IPS DF 6.9 (cell line): ENCODE measurements at regions not wholly inside any gene's neighbourhood (a gene's known extent, or its start where the extent isn't known, plus 50 kb on each side); places are given as distances from the start of the nearest gene placed in this dataset.

Experiments used
- DNase-seq: peaks from one replicate; pipeline ENCODE4 v3.0.0-alpha.2; 2013; ENCODE audit warnings: low read depth, low spot score
- H3K27ac ChIP-seq: one replicate; pipeline ENCODE4 v1.5.1; 2013; ENCODE audit warnings: low read length, control low read depth
- H3K27me3 ChIP-seq: 2 replicates; pipeline ENCODE4 v1.6.1; 2013; ENCODE audit warnings: mild to moderate bottlenecking, low read length; ENCODE audit not compliant: control insufficient read depth, insufficient read depth
- H3K36me3 ChIP-seq: 2 replicates; pipeline ENCODE4 v1.6.1; 2013; ENCODE audit warnings: low read length; ENCODE audit not compliant: control insufficient read depth, insufficient read depth
- H3K4me1 ChIP-seq: 2 replicates; pipeline ENCODE4 v1.6.1; 2013; ENCODE audit warnings: low read length; ENCODE audit not compliant: control insufficient read depth, insufficient read depth
- H3K4me3 ChIP-seq: 2 replicates; pipeline ENCODE4 v1.5.1; 2013; ENCODE audit warnings: mild to moderate bottlenecking, low read length
- H3K9me3 ChIP-seq: 2 replicates; pipeline ENCODE4 v1.6.1; 2013; ENCODE audit warnings: low read length, inconsistent platforms; ENCODE audit not compliant: control insufficient read depth, insufficient read depth
- WGBS: extraction: QIAGEN DNeasy Blood & Tissue Kit; methylation state at CpG from one replicate; pipeline ENCODE4 v1.1.7; 2013; ENCODE audit warnings: mixed read lengths, missing lambda C conversion rate; ENCODE audit not compliant: insufficient read length, insufficient coverage; 5-methylcytosine and 5-hydroxymethylcytosine counted together

- Histone ChIP-seq H3K27ac (no peak overlapping the region), H3K4me3 (no peak overlapping the region), H3K4me1 (no peaks in the 10 kb centered on the region), H3K9me3 (no peaks in the 10 kb centered on the region), H3K27me3 (no peaks in the 10 kb centered on the region), H3K36me3 (no peaks in the 10 kb centered on the region)
- no CpG with 5 or more reads among the region's 4 CpGs for WGBS
- no peak for DNase-seq
Measured at GRCh38 chr2:133848111-133848649, 279.9 kb upstream of the NCKAP5 start.

GRCh38 chr2:133849341-133849740 is 281.1 kb upstream of the NCKAP5 start:
- no peak overlapping the region for H3K27ac ChIP-seq
- H3K4me3 ChIP-seq = no peak overlapping the region
- DNase-seq = no peak
- no peaks in the 10 kb centered on the region for H3K4me1 ChIP-seq
- no peaks in the 10 kb centered on the region for H3K27me3 ChIP-seq
- no peaks in the 10 kb centered on the region for H3K36me3 ChIP-seq
- WGBS = no CpG with 5 or more reads among the region's 1 CpG
- H3K9me3 ChIP-seq = no peaks in the 10 kb centered on the region; the same call in 1 of the 2 replicates

- no peak for DNase-seq
- Histone ChIP-seq H3K4me1 (no peaks in the 10 kb centered on the region), H3K27ac (no peak overlapping the region), H3K36me3 (no peaks in the 10 kb centered on the region), H3K4me3 (no peak overlapping the region), H3K27me3 (no peaks in the 10 kb centered on the region), H3K9me3 (no peaks in the 10 kb centered on the region; the same call in 1 of the 2 replicates)
- WGBS = no CpG with 5 or more reads among the region's 5 CpGs
Measured at GRCh38 chr2:133854603-133855200, 286.4 kb upstream of the NCKAP5 start.

GRCh38 chr2:133855526-133855925 is 287.3 kb upstream of the NCKAP5 start:
- Histone ChIP-seq H3K27ac (no peak overlapping the region), H3K9me3 (no peaks in the 10 kb centered on the region; the same call in 1 of the 2 replicates), H3K4me3 (no peak overlapping the region), H3K4me1 (no peaks in the 10 kb centered on the region), H3K27me3 (no peaks in the 10 kb centered on the region), H3K36me3 (no peaks in the 10 kb centered on the region)
- WGBS = no CpG with 5 or more reads among the region's 4 CpGs
- no peak for DNase-seq

GRCh38 chr2:133856678-133857077 is 288.4 kb upstream of the NCKAP5 start:
- Histone ChIP-seq H3K27me3 (no peaks in the 10 kb centered on the region), H3K9me3 (no peaks in the 10 kb centered on the region; the same call in 1 of the 2 replicates), H3K36me3 (no peaks in the 10 kb centered on the region), H3K4me1 (no peaks in the 10 kb centered on the region), H3K4me3 (no peak overlapping the region), H3K27ac (no peak overlapping the region)
- DNase-seq = no peak

GRCh38 chr2:133859578-133859977 is 291.3 kb upstream of the NCKAP5 start:
- DNase-seq = no peak
- Histone ChIP-seq H3K27ac (no peak overlapping the region), H3K9me3 (no peaks in the 10 kb centered on the region; the same call in 1 of the 2 replicates), H3K4me1 (no peaks in the 10 kb centered on the region), H3K27me3 (no peaks in the 10 kb centered on the region), H3K4me3 (no peak overlapping the region), H3K36me3 (no peaks in the 10 kb centered on the region)
- WGBS = no CpG with 5 or more reads among the region's 6 CpGs

- H3K4me3 ChIP-seq = no peak overlapping the region
- DNase-seq = no peak
- H3K9me3 ChIP-seq = no peaks in the 10 kb centered on the region
- H3K4me1 ChIP-seq = no peaks in the 10 kb centered on the region
- WGBS = no CpG with 5 or more reads among the region's 4 CpGs
- H3K27ac ChIP-seq = no peak overlapping the region
- no peaks in the 10 kb centered on the region for H3K36me3 ChIP-seq
- H3K27me3 ChIP-seq = no peaks in the 10 kb centered on the region
Measured at GRCh38 chr2:133862400-133862977, 294.2 kb upstream of the NCKAP5 start.

GRCh38 chr2:133863106-133863800 is 295.0 kb upstream of the NCKAP5 start:
- Histone ChIP-seq H3K4me1 (no peaks in the 10 kb centered on the region), H3K9me3 (no peaks in the 10 kb centered on the region), H3K4me3 (no peak overlapping the region), H3K27ac (no peak overlapping the region), H3K36me3 (no peaks in the 10 kb centered on the region), H3K27me3 (no peaks in the 10 kb centered on the region)
- no CpG with 5 or more reads among the region's 8 CpGs for WGBS
- no peak for DNase-seq

- no peak for DNase-seq
- Histone ChIP-seq H3K36me3 (no peaks in the 10 kb centered on the region), H3K27me3 (no peaks in the 10 kb centered on the region), H3K27ac (no peak overlapping the region), H3K9me3 (no peaks in the 10 kb centered on the region), H3K4me3 (no peak overlapping the region), H3K4me1 (no peaks in the 10 kb centered on the region)
- no CpG with 5 or more reads among the region's 1 CpG for WGBS
Measured at GRCh38 chr2:133865141-133865540, 296.9 kb upstream of the NCKAP5 start.

- no peak overlapping the region for H3K4me3 ChIP-seq
- no CpG with 5 or more reads among the region's 2 CpGs for WGBS
- no peaks in the 10 kb centered on the region for H3K9me3 ChIP-seq
- no peak for DNase-seq
- H3K27me3 ChIP-seq = no peaks in the 10 kb centered on the region
- H3K36me3 ChIP-seq = no peaks in the 10 kb centered on the region
- no peaks in the 10 kb centered on the region for H3K4me1 ChIP-seq
- no peak overlapping the region for H3K27ac ChIP-seq
Measured at GRCh38 chr2:133867166-133867565, 298.9 kb upstream of the NCKAP5 start.
